Panc1 (cell line): ENCODE measurements at regions not wholly inside any gene's neighbourhood (a gene's known extent, or its start where the extent isn't known, plus 50 kb on each side); places are given as distances from the start of the nearest gene placed in this dataset.

Source experiments
- ATAC-seq: fragments of 200-7000 bp; cut with Tn5 transposase; 2 replicates; pipeline ENCODE4 v1.9.1; 2020; ENCODE audit warnings: mild to moderate bottlenecking, moderate library complexity
- BruUV-seq: library from RNA; stranded (reverse); fragments of 400-500 nt; replicated peaks from 2 replicates; lab custom pipeline; 2021; lab: Mats Ljungman, UMichigan
- CTCF ChIA-PET: fragments of 300-600 bp; sonication (Branson Sonifier 250); formaldehyde crosslinking; loops from one replicate; lab custom pipeline; 2022; ENCODE audit warnings: antibody characterized with exemption; lab: Charles Lee
- POLR2A ChIA-PET: fragments of 300-600 bp; sonication (Branson Sonifier 250); formaldehyde crosslinking; loops from one replicate; lab custom pipeline; 2022; ENCODE audit warnings: antibody characterized with exemption; lab: Charles Lee
- DNase-seq: peaks from one replicate; pipeline ENCODE4 v3.0.0-alpha.2; 2010; ENCODE audit warnings: low read depth, low spot score
- H3K27ac ChIP-seq: 2 replicates; pipeline ENCODE4 v1.5.1; 2011; ENCODE audit warnings: mild to moderate bottlenecking, low read length, inconsistent platforms
- H3K27me3 ChIP-seq: fragments of 200-500 bp; sonication (Bioruptor generic); 2 replicates; pipeline ENCODE4 v1.6.0; 2014; ENCODE audit warnings: low read length, inconsistent platforms; ENCODE audit not compliant: control insufficient read depth, insufficient read depth
- H3K36me3 ChIP-seq: fragments of 200-500 bp; sonication (Bioruptor generic); 2 replicates; pipeline ENCODE4 v1.5.1; 2014; ENCODE audit warnings: inconsistent platforms, mild to moderate bottlenecking, low read length, moderate library complexity; ENCODE audit not compliant: control insufficient read depth, insufficient read depth
- H3K4me1 ChIP-seq: 2 replicates; pipeline ENCODE4 v1.5.1; 2011; ENCODE audit warnings: inconsistent platforms, mild to moderate bottlenecking, low read length, moderate library complexity; ENCODE audit not compliant: control insufficient read depth, insufficient read depth
- H3K4me3 ChIP-seq, 2 experiments: 2 replicates each; pipeline ENCODE4 v1.5.1; 2011 to 2012; ENCODE audit warnings: low read depth in 2 of 2, low read length in 2 of 2, mild to moderate bottlenecking in 2 of 2, inconsistent platforms in 1 of 2, moderate library complexity in 1 of 2
- H3K9me3 ChIP-seq: fragments of 200-500 bp; sonication (Bioruptor generic); 2 replicates; pipeline ENCODE4 v1.5.1; 2014; ENCODE audit warnings: low read depth, mild to moderate bottlenecking, inconsistent platforms, low read length, moderate library complexity; ENCODE audit not compliant: control insufficient read depth, insufficient read depth
- CTCF ChIP-seq: fragments of 450-650 bp; IDR thresholded peaks from 2 replicates; pipeline ENCODE4 v1.5.1; 2017; ENCODE audit warnings: mild to moderate bottlenecking
- POLR2AphosphoS5 ChIP-seq: IDR thresholded peaks from 2 replicates; pipeline ENCODE4 v1.6.1; 2012; ENCODE audit warnings: mild to moderate bottlenecking, low read depth, low read length, moderate library complexity
- REST ChIP-seq, 2 experiments: IDR thresholded peaks; 2 replicates each; pipeline ENCODE4 v1.6.1; 2011 to 2012; ENCODE audit warnings: low read depth in 2 of 2, control low read depth in 1 of 2, low read length in 1 of 2, mild to moderate bottlenecking in 1 of 2, moderate library complexity in 1 of 2; ENCODE audit not compliant: insufficient read depth in 1 of 2
- SIN3A ChIP-seq: IDR thresholded peaks from 2 replicates; pipeline ENCODE4 v1.6.1; 2012; ENCODE audit warnings: low read depth, mild to moderate bottlenecking, low read length, moderate library complexity, borderline replicate concordance; ENCODE audit not compliant: insufficient read depth
- TCF7L2 ChIP-seq: IDR thresholded peaks from 2 replicates; pipeline ENCODE4 v1.6.1; 2011; ENCODE audit warnings: mild to moderate bottlenecking, low read depth, low read length, inconsistent platforms
- in situ Hi-C: cut with HindIII; loops from 2 replicates; pipeline ENCODE4 v1.10.0; 2016; ENCODE audit warnings: low sequenced_read_pairs, low pct_unique_long_range_greater_than_20kb
- intact Hi-C: fragments of 100-400 bp; cut with micrococcal nuclease; formaldehyde crosslinking; loops from one replicate; pipeline ENCODE4 v1.10.0; 2022; ENCODE audit not compliant: unreplicated experiment

- no peak for TF ChIP-seq SIN3A
- TF ChIP-seq TCF7L2, result no peak
- TF ChIP-seq REST (IDR thresholded peaks at IDR 0.05; ENCODE audit: insufficient read depth in 1 of 2, low read depth in 2 of 2, low read length in 1 of 2), result no peak
- TF ChIP-seq POLR2AphosphoS5, result no peak
- TF ChIP-seq CTCF, result no peak
- H3K4me1 ChIP-seq, result no peaks in the 10 kb centered on the region
- ChIA-PET POLR2A (no interaction called here), CTCF (no interaction called here)
- no TSS peak for BruUV-seq
- in situ Hi-C loops (no loop called here), intact Hi-C loops (no loop called here)
- peaks cover 2% of the 10 kb centered on the region; the same call in 1 of the 2 replicates for H3K27me3 ChIP-seq
- no peak overlapping the region for H3K27ac ChIP-seq
- H3K9me3 ChIP-seq, result no peaks in the 10 kb centered on the region
- no peaks in the 10 kb centered on the region for H3K36me3 ChIP-seq
- DNase-seq, result no peak
- no peak for ATAC-seq
- H3K4me3 ChIP-seq, result no peak overlapping the region
Observed at GRCh38 chr18:75879196-75879595, 451.7 kb upstream of the SMIM21 start.

GRCh38 chr18:75875559-75875958 is 448.1 kb upstream of the SMIM21 start:
- H3K9me3 ChIP-seq, result no peaks in the 10 kb centered on the region
- BruUV-seq, result no TSS peak
- no peak for TF ChIP-seq CTCF
- no peak for TF ChIP-seq TCF7L2
- no peak for TF ChIP-seq POLR2AphosphoS5
- TF ChIP-seq REST (IDR thresholded peaks at IDR 0.05; ENCODE audit: insufficient read depth in 1 of 2, low read depth in 2 of 2, low read length in 1 of 2), result no peak
- TF ChIP-seq SIN3A, result no peak
- H3K27me3 ChIP-seq, result peaks cover 4% of the 10 kb centered on the region; the same call in 1 of the 2 replicates
- intact Hi-C loops, result no loop called here
- ATAC-seq (no peak), DNase-seq (no peak)
- in situ Hi-C loops, result no loop called here
- ChIA-PET CTCF (no interaction called here), POLR2A (no interaction called here)
- H3K27ac ChIP-seq, result no peak overlapping the region
- H3K4me3 ChIP-seq, result no peak overlapping the region
- no peaks in the 10 kb centered on the region for H3K36me3 ChIP-seq
- no peaks in the 10 kb centered on the region for H3K4me1 ChIP-seq
